ENCODE measurements at regions not wholly inside any gene's neighbourhood (a gene's known extent, or its start where the extent isn't known, plus 50 kb on each side); places are given as distances from the start of the nearest gene placed in this dataset.

GRCh38 chr18:51727780-51728179 is 530.3 kb upstream of the MEX3C start:
- no peak overlapping the region for H3K4me3 ChIP-seq (ENCODE audit: low read length)
- H2AFZ ChIP-seq (ENCODE audit: low read length) = no peak overlapping the region
- ChIA-PET POLR2A (ENCODE audit: unreplicated experiment) (no interaction called here), CTCF (no interaction called here)
- no peaks in the 10 kb centered on the region for H3K27me3 ChIP-seq (ENCODE audit: low read length)
- no peak for ATAC-seq
- H3K27ac ChIP-seq (ENCODE audit: low read length) = no peak overlapping the region
- H3K9me2 ChIP-seq (replicated peaks; ENCODE audit: low read length) = no peaks in the 10 kb centered on the region
- DNase-seq = no peak
- no peak overlapping the region for H3K4me2 ChIP-seq (ENCODE audit: low read length)
- no peaks in the 10 kb centered on the region for H4K20me1 ChIP-seq (ENCODE audit: low read length)
- no peaks in the 10 kb centered on the region for H3K79me2 ChIP-seq (ENCODE audit: low read length)
- H3K4me1 ChIP-seq (ENCODE audit: insufficient read depth, low read length) = no peaks in the 10 kb centered on the region
- no peaks in the 10 kb centered on the region for H3K9me3 ChIP-seq (ENCODE audit: low read length)
- intact Hi-C loops (cut with micrococcal nuclease) = no loop called here
- TF ChIP-seq EZH2 (IDR thresholded peaks at IDR 0.05; ENCODE audit: low read length, unreplicated experiment) = no peak
- no peak for TF ChIP-seq EZH2phosphoT487 (IDR thresholded peaks at IDR 0.05; ENCODE audit: borderline replicate concordance, low read length)
- TF ChIP-seq CTCF (conservative IDR thresholded peaks at IDR 0.05; ENCODE audit: low read depth, low read length) = no peak
- H3K9ac ChIP-seq (ENCODE audit: low read length) = no peak overlapping the region
- BruUV-seq (replicated peaks) = no TSS peak
- H3K36me3 ChIP-seq (ENCODE audit: low read depth, low read length) = no peaks in the 10 kb centered on the region
- H3F3A ChIP-seq (ENCODE audit: low read length, unreplicated experiment) = no peaks in the 10 kb centered on the region

DNA sequence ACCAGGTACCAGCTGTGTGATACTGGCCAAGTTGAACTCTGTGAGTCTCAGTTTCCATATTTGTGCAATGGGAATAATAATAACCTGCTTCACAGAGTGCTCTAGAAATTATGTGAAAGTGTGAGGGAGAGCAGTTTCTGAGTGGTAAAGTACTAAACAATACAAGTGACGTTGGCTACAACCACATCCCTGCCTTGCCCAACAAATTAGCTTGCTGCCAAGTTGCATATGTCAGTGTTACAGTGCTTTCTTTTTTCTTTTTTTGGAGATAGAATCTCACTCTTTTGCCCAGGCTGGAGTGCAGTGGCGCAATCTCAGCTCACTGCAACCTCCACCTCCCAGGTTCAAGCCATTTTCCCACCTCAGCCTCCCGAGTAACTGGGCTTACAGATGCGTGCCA is 533.6 kb upstream of the MEX3C start:
- no peak for ATAC-seq
- Histone ChIP-seq H3K36me3 (ENCODE audit: low read depth, low read length) (no peaks in the 10 kb centered on the region), H3K4me2 (ENCODE audit: low read length) (no peak overlapping the region), H3F3A (ENCODE audit: low read length, unreplicated experiment) (no peaks in the 10 kb centered on the region), H3K4me1 (ENCODE audit: insufficient read depth, low read length) (no peaks in the 10 kb centered on the region), H2AFZ (ENCODE audit: low read length) (no peak overlapping the region), H3K27me3 (ENCODE audit: low read length) (no peaks in the 10 kb centered on the region), H3K27ac (ENCODE audit: low read length) (no peak overlapping the region), H3K9me2 (replicated peaks; ENCODE audit: low read length) (no peaks in the 10 kb centered on the region), H3K9ac (ENCODE audit: low read length) (no peak overlapping the region), H3K9me3 (ENCODE audit: low read length) (no peaks in the 10 kb centered on the region), H4K20me1 (ENCODE audit: low read length) (no peaks in the 10 kb centered on the region), H3K79me2 (ENCODE audit: low read length) (no peaks in the 10 kb centered on the region), H3K4me3 (ENCODE audit: low read length) (no peak overlapping the region)
- TF ChIP-seq EZH2phosphoT487 (IDR thresholded peaks at IDR 0.05; ENCODE audit: borderline replicate concordance, low read length) = no peak
- no peak for TF ChIP-seq EZH2 (IDR thresholded peaks at IDR 0.05; ENCODE audit: low read length, unreplicated experiment)
- no peak for TF ChIP-seq CTCF (conservative IDR thresholded peaks at IDR 0.05; ENCODE audit: low read depth, low read length)
- BruUV-seq (replicated peaks) = no TSS peak
- no peak for DNase-seq
- ChIA-PET CTCF (no interaction called here), POLR2A (ENCODE audit: unreplicated experiment) (no interaction called here)
- intact Hi-C loops (cut with micrococcal nuclease) = no loop called here

DNA sequence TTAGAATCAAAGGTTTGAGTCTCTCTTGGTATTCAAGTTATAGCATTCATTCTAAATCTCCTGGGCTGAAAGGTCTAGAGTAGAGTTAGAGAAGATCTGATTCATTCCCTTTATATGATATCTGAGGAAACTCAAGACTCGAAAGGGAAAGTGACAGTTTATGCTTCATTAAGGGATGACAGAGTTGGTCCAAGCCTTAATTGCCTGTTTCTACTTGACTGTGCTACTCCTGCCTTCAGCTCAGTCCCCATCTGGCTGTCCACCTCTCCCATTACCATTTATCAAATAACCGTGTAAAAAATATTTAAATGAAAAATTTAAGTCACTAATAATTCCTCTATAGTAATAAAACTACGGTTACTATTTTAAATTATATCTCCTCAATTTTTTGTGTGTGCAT is 537.1 kb upstream of the MEX3C start:
- no peak overlapping the region for H3K4me3 ChIP-seq (ENCODE audit: low read length)
- BruUV-seq (replicated peaks) = no TSS peak
- no peaks in the 10 kb centered on the region for H4K20me1 ChIP-seq (ENCODE audit: low read length)
- H2AFZ ChIP-seq (ENCODE audit: low read length) = no peak overlapping the region
- POLR2A ChIA-PET (ENCODE audit: unreplicated experiment) = no interaction called here
- TF ChIP-seq CTCF (conservative IDR thresholded peaks at IDR 0.05; ENCODE audit: low read depth, low read length) (no peak), EZH2phosphoT487 (IDR thresholded peaks at IDR 0.05; ENCODE audit: borderline replicate concordance, low read length) (no peak), EZH2 (IDR thresholded peaks at IDR 0.05; ENCODE audit: low read length, unreplicated experiment) (no peak)
- intact Hi-C loops (cut with micrococcal nuclease) = no loop called here
- no peaks in the 10 kb centered on the region for H3K4me1 ChIP-seq (ENCODE audit: insufficient read depth, low read length)
- H3K27me3 ChIP-seq (ENCODE audit: low read length) = no peaks in the 10 kb centered on the region
- ATAC-seq = no peak
- H3K9ac ChIP-seq (ENCODE audit: low read length) = no peak overlapping the region
- H3K27ac ChIP-seq (ENCODE audit: low read length) = no peak overlapping the region
- no peak overlapping the region for H3K4me2 ChIP-seq (ENCODE audit: low read length)
- no peaks in the 10 kb centered on the region for H3F3A ChIP-seq (ENCODE audit: low read length, unreplicated experiment)
- H3K36me3 ChIP-seq (ENCODE audit: low read depth, low read length) = no peaks in the 10 kb centered on the region
- CTCF ChIA-PET = no interaction called here
- DNase-seq = no peak
- no peaks in the 10 kb centered on the region for H3K9me2 ChIP-seq (replicated peaks; ENCODE audit: low read length)
- H3K9me3 ChIP-seq (ENCODE audit: low read length) = no peaks in the 10 kb centered on the region
- no peaks in the 10 kb centered on the region for H3K79me2 ChIP-seq (ENCODE audit: low read length)
